IMR-90 (cell line): ENCODE measurements at regions not wholly inside any gene's neighbourhood (a gene's known extent, or its start where the extent isn't known, plus 50 kb on each side); places are given as distances from the start of the nearest gene placed in this dataset.

Experiments
- ATAC-seq: fragments of 200-7000 bp; cut with Tn5 transposase; 2 replicates; pipeline ENCODE4 v1.9.1; 2020; ENCODE audit warnings: low read depth, mild to moderate bottlenecking, moderate library complexity
- BruUV-seq: library from RNA; stranded (reverse); fragments of 400-500 nt; replicated peaks from 2 replicates; lab custom pipeline; 2021; lab: Mats Ljungman, UMichigan
- CTCF ChIA-PET: fragments of 300-600 bp; formaldehyde crosslinking; extraction: SDS; loops from one replicate; lab custom pipeline; 2021; ENCODE audit warnings: antibody characterized with exemption; lab: Yijun Ruan, JAX
- POLR2A ChIA-PET: fragments of 300-600 bp; sonication (Branson Sonifier 250); formaldehyde crosslinking; loops from one replicate; lab custom pipeline; 2022; ENCODE audit warnings: antibody characterized with exemption; ENCODE audit not compliant: unreplicated experiment; lab: Charles Lee
- DNase-seq: peaks from one replicate; pipeline ENCODE4 v3.0.0; 2013
- H2AFZ ChIP-seq: replicated peaks from 2 replicates; pipeline ENCODE3; 2013; ENCODE audit warnings: low read length, mild to moderate bottlenecking; ENCODE audit not compliant: poor library complexity
- H2AK5ac ChIP-seq: 2 replicates; pipeline ENCODE4 v1.6.1; 2013; ENCODE audit warnings: low read depth, low read length, inconsistent platforms
- H2AK9ac ChIP-seq: replicated peaks from 2 replicates; pipeline ENCODE3; 2013; ENCODE audit warnings: mild to moderate bottlenecking, low read depth, low read length, moderate library complexity; ENCODE audit not compliant: poor library complexity
- H2BK120ac ChIP-seq: 2 replicates; pipeline ENCODE4 v1.6.1; 2013; ENCODE audit warnings: low read depth, low read length, inconsistent platforms
- H2BK15ac ChIP-seq: 3 replicates; pipeline ENCODE4 v1.6.1; 2013; ENCODE audit warnings: low read depth, low read length, inconsistent platforms
- H2BK20ac ChIP-seq: 2 replicates; pipeline ENCODE4 v1.6.1; 2013; ENCODE audit warnings: low read depth, mild to moderate bottlenecking, inconsistent platforms, low read length, moderate library complexity
- H2BK5ac ChIP-seq: 2 replicates; pipeline ENCODE4 v1.6.1; 2013; ENCODE audit warnings: mild to moderate bottlenecking, low read depth, low read length, inconsistent platforms; ENCODE audit not compliant: poor library complexity, severe bottlenecking
- H3K14ac ChIP-seq: replicated peaks from 2 replicates; pipeline ENCODE4 v1.6.1; 2013; ENCODE audit warnings: low read depth, low read length, inconsistent platforms
- H3K18ac ChIP-seq: 2 replicates; pipeline ENCODE4 v1.6.1; 2013; ENCODE audit warnings: low read depth, low read length, control low read depth
- H3K23ac ChIP-seq: 2 replicates; pipeline ENCODE4 v1.6.1; 2013; ENCODE audit warnings: low read depth, low read length, inconsistent platforms
- H3K27ac ChIP-seq: 2 replicates; pipeline ENCODE4 v1.5.1; 2013; ENCODE audit warnings: mild to moderate bottlenecking, control low read depth, low read length; ENCODE audit not compliant: insufficient read depth
- H3K27me3 ChIP-seq: 2 replicates; pipeline ENCODE4 v1.6.1; 2013; ENCODE audit warnings: low read length; ENCODE audit not compliant: control insufficient read depth, insufficient read depth
- H3K36me3 ChIP-seq: 2 replicates; pipeline ENCODE4 v1.6.1; 2013; ENCODE audit warnings: low read length, mixed read lengths; ENCODE audit not compliant: control insufficient read depth, insufficient read depth
- H3K4ac ChIP-seq: 2 replicates; pipeline ENCODE4 v1.6.1; 2013; ENCODE audit warnings: low read depth, low read length, inconsistent platforms
- H3K4me1 ChIP-seq: 2 replicates; pipeline ENCODE4 v1.6.1; 2013; ENCODE audit warnings: low read length, mixed read lengths; ENCODE audit not compliant: control insufficient read depth, insufficient read depth
- H3K4me2 ChIP-seq: 2 replicates; pipeline ENCODE4 v1.6.1; 2013; ENCODE audit warnings: low read depth, mild to moderate bottlenecking, control low read depth, low read length, moderate library complexity
- H3K4me3 ChIP-seq: 2 replicates; pipeline ENCODE4 v1.5.1; 2013; ENCODE audit warnings: low read depth, mild to moderate bottlenecking, control low read depth, low read length, moderate library complexity; ENCODE audit not compliant: insufficient read depth
- H3K56ac ChIP-seq: 2 replicates; pipeline ENCODE4 v1.6.1; 2013; ENCODE audit warnings: low read length, inconsistent platforms; ENCODE audit not compliant: insufficient read depth; ENCODE audit errors: extremely low read depth
- H3K79me1 ChIP-seq, 2 experiments: 2 replicates each; pipeline ENCODE4 v1.6.1; 2013; ENCODE audit warnings: low read length in 2 of 2, inconsistent platforms in 1 of 2, low read depth in 1 of 2
- H3K9ac ChIP-seq: 2 replicates; pipeline ENCODE4 v1.6.1; 2013; ENCODE audit warnings: low read depth, low read length, control low read depth
- H3K9me1 ChIP-seq: 2 replicates; pipeline ENCODE4 v1.6.1; 2013; ENCODE audit warnings: low read length, inconsistent platforms; ENCODE audit not compliant: insufficient read depth
- H3K9me3 ChIP-seq: 2 replicates; pipeline ENCODE4 v1.6.1; 2013; ENCODE audit warnings: low read length; ENCODE audit not compliant: control insufficient read depth, insufficient read depth
- H4K20me1 ChIP-seq: 2 replicates; pipeline ENCODE4 v1.6.1; 2013; ENCODE audit warnings: low read length, inconsistent platforms; ENCODE audit not compliant: insufficient read depth
- H4K5ac ChIP-seq: 2 replicates; pipeline ENCODE4 v1.6.1; 2013; ENCODE audit warnings: mild to moderate bottlenecking, low read depth, low read length, control low read depth
- H4K8ac ChIP-seq, 2 experiments: 2 replicates each; pipeline ENCODE4 v1.6.1; 2013; ENCODE audit warnings: low read depth in 2 of 2, low read length in 2 of 2, control low read depth in 1 of 2, inconsistent platforms in 1 of 2
- H4K91ac ChIP-seq: 2 replicates; pipeline ENCODE4 v1.6.1; 2013; ENCODE audit warnings: low read depth, low read length, inconsistent platforms; ENCODE audit not compliant: insufficient read depth
- BHLHE40 ChIP-seq: fragments of 150-350 bp; IDR thresholded peaks from 2 replicates; pipeline ENCODE4 v1.6.1; 2016; ENCODE audit warnings: mild to moderate bottlenecking, low read depth, low read length
- CEBPB ChIP-seq: IDR thresholded peaks from 2 replicates; pipeline ENCODE4 v1.6.1; 2012; ENCODE audit warnings: low read depth, low read length, improper control_type of control experiment
- CTCF ChIP-seq: conservative IDR thresholded peaks from 2 replicates; pipeline ENCODE4 v1.5.1; 2012; ENCODE audit warnings: mild to moderate bottlenecking, low read depth, low read length, improper control_type of control experiment
- FOS ChIP-seq: fragments of 150-350 bp; IDR thresholded peaks from 2 replicates; pipeline ENCODE4 v1.6.1; 2016; ENCODE audit warnings: low read depth, low read length
- MAFK ChIP-seq: IDR thresholded peaks from 2 replicates; pipeline ENCODE4 v1.6.1; 2012; ENCODE audit warnings: low read depth, low read length, improper control_type of control experiment
- MXI1 ChIP-seq: IDR thresholded peaks from 2 replicates; pipeline ENCODE4 v1.6.1; 2012; ENCODE audit warnings: low read depth, mild to moderate bottlenecking, low read length, moderate library complexity, borderline replicate concordance
- NFE2L2 ChIP-seq: fragments of 150-350 bp; IDR thresholded peaks from 2 replicates; pipeline ENCODE4 v1.6.1; 2016; ENCODE audit warnings: low read depth, mild to moderate bottlenecking, low read length
- POLR2A ChIP-seq: IDR thresholded peaks from 2 replicates; pipeline ENCODE4 v1.6.1; 2012; ENCODE audit warnings: mild to moderate bottlenecking, low read depth, low read length
- RAD21 ChIP-seq: IDR thresholded peaks from 2 replicates; pipeline ENCODE4 v1.6.1; 2012; ENCODE audit warnings: low read length, improper control_type of control experiment
- RFX5 ChIP-seq: IDR thresholded peaks from 2 replicates; pipeline ENCODE4 v1.8.0; 2012; ENCODE audit warnings: low read depth, mild to moderate bottlenecking, low read length, moderate library complexity
- SMC3 ChIP-seq: fragments of 150-350 bp; IDR thresholded peaks from 2 replicates; pipeline ENCODE4 v1.6.1; 2016; ENCODE audit warnings: low read depth, mild to moderate bottlenecking, antibody characterized with exemption, low read length, moderate library complexity
- WGBS, 2 experiments: methylation state at CpG; one replicate each; pipeline versions ENCODE4 v1.1.5 to v1.1.7; 2013; ENCODE audit warnings: missing lambda C conversion rate in 2 of 2; ENCODE audit not compliant: insufficient read length in 1 of 2; ENCODE audit errors: extremely low coverage in 2 of 2; 5-methylcytosine and 5-hydroxymethylcytosine counted together
- dilution Hi-C: fragments of 300-500 bp; cut with HindIII; formaldehyde crosslinking; loops from one replicate; pipeline ENCODE4 v1.14.3; 2018; ENCODE audit warnings: low sequenced_read_pairs; ENCODE audit not compliant: unreplicated experiment
- in situ Hi-C: fragments of 300-500 bp; cut with MboI; formaldehyde crosslinking; loops from 3 replicates; pipeline ENCODE4 v1.14.3; 2019; ENCODE audit warnings: low sequenced_read_pairs, inconsistent platforms, mixed read lengths
- intact Hi-C: fragments of 100-400 bp; cut with micrococcal nuclease; formaldehyde crosslinking; loops from 2 replicates; pipeline ENCODE4 v1.10.0; 2022
- TF ChIP-seq, protein P1 (sequence below): fragments of 150-350 bp; IDR thresholded peaks from 2 replicates; pipeline ENCODE4 v1.6.1; 2017; ENCODE audit warnings: mild to moderate bottlenecking, antibody characterized with exemption, low read length, low read depth

DNA sequence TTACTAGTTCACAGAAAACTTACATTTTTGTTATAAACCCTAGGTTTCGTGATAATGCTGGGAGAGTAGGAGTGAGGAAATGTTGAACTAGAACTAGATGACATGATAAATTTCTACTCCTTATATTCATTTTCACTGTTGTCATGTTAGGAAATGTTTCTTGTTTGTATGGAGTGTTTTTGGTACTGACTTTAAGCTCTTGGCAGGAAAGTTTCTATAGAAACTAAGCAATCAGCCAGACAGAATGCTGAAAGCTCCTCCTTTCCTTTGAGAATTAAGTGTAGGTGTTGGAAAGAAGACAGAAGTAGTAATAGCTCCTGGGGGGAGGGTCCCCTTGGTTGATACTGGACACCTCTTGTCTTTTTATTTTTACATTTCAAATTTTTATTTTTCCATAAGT lies 309.8 kb downstream of the MAP2K4 start:
- Histone ChIP-seq H3K4ac (no peak overlapping the region), H2AFZ (no peak overlapping the region), H3K4me2 (no peak overlapping the region), H2AK9ac (no peak overlapping the region), H3K14ac (no peak overlapping the region), H3K36me3 (no peaks in the 10 kb centered on the region), H3K79me1 (no peaks in the 10 kb centered on the region), H4K20me1 (no peaks in the 10 kb centered on the region), H3K23ac (no peak overlapping the region), H4K5ac (no peak overlapping the region), H3K27me3 (no peaks in the 10 kb centered on the region), H3K18ac (no peak overlapping the region), H2BK15ac (no peak overlapping the region), H3K9me3 (0 out of 2 replicates have a peak, but pooled peaks cover 2% of the 10 kb centered on the region), H4K8ac (no peak overlapping the region), H3K9me1 (no peaks in the 10 kb centered on the region), H2BK120ac (no peak overlapping the region), H3K9ac (no peak overlapping the region), H2BK20ac (no peak overlapping the region), H2AK5ac (no peak overlapping the region), H2BK5ac (no peak overlapping the region), H3K4me1 (no peaks in the 10 kb centered on the region), H3K4me3 (no peak overlapping the region), H3K56ac (no peak overlapping the region), H3K27ac (no peak overlapping the region), H4K91ac (no peak overlapping the region)
- ATAC-seq (no peak), DNase-seq (no peak)
- no CpG with 5 or more reads among the region's 1 CpG for WGBS, 2 experiments
- dilution Hi-C loops = no loop called here
- in situ Hi-C loops = no loop called here
- no TSS peak for BruUV-seq
- intact Hi-C loops = no loop called here
- TF ChIP-seq POLR2A (no peak), SMC3 (no peak), CTCF (no peak), NFE2L2 (no peak), RFX5 (no peak), RAD21 (no peak), CEBPB (no peak), MAFK (no peak), BHLHE40 (no peak), MXI1 (no peak), FOS (no peak)
- TF ChIP-seq, protein P1, sequence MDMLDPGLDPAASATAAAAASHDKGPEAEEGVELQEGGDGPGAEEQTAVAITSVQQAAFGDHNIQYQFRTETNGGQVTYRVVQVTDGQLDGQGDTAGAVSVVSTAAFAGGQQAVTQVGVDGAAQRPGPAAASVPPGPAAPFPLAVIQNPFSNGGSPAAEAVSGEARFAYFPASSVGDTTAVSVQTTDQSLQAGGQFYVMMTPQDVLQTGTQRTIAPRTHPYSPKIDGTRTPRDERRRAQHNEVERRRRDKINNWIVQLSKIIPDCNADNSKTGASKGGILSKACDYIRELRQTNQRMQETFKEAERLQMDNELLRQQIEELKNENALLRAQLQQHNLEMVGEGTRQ = no peak
- POLR2A ChIA-PET = no interaction called here
- CTCF ChIA-PET = no interaction called here
